ENCODE measurements at regions not wholly inside any gene's neighbourhood (a gene's known extent, or its start where the extent isn't known, plus 50 kb on each side); places are given as distances from the start of the nearest gene placed in this dataset.

DNA sequence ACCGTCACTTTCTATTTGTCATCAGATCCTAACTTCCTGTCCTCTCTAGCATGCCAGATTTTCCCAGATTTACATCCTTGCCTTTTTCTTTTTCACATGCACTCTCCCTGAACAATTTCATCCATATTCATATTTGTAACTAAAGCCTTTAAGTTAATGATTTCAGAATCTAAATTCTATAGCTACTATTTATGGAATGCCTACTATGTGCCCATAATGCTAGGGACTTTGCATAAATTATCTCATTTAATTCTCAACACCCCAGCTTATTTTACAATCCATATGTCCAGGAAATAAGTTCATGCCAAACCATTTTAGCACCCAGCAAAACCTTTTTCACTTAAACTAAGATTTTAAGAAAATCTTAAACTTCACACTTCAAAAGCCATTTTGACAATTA lies 531.9 kb downstream of the NUP35 start:
- TF ChIP-seq, protein P1, sequence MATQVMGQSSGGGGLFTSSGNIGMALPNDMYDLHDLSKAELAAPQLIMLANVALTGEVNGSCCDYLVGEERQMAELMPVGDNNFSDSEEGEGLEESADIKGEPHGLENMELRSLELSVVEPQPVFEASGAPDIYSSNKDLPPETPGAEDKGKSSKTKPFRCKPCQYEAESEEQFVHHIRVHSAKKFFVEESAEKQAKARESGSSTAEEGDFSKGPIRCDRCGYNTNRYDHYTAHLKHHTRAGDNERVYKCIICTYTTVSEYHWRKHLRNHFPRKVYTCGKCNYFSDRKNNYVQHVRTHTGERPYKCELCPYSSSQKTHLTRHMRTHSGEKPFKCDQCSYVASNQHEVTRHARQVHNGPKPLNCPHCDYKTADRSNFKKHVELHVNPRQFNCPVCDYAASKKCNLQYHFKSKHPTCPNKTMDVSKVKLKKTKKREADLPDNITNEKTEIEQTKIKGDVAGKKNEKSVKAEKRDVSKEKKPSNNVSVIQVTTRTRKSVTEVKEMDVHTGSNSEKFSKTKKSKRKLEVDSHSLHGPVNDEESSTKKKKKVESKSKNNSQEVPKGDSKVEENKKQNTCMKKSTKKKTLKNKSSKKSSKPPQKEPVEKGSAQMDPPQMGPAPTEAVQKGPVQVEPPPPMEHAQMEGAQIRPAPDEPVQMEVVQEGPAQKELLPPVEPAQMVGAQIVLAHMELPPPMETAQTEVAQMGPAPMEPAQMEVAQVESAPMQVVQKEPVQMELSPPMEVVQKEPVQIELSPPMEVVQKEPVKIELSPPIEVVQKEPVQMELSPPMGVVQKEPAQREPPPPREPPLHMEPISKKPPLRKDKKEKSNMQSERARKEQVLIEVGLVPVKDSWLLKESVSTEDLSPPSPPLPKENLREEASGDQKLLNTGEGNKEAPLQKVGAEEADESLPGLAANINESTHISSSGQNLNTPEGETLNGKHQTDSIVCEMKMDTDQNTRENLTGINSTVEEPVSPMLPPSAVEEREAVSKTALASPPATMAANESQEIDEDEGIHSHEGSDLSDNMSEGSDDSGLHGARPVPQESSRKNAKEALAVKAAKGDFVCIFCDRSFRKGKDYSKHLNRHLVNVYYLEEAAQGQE (IDR thresholded peaks at IDR 0.05; ENCODE audit: low read depth), result no peak
- TF ChIP-seq, protein P2, sequence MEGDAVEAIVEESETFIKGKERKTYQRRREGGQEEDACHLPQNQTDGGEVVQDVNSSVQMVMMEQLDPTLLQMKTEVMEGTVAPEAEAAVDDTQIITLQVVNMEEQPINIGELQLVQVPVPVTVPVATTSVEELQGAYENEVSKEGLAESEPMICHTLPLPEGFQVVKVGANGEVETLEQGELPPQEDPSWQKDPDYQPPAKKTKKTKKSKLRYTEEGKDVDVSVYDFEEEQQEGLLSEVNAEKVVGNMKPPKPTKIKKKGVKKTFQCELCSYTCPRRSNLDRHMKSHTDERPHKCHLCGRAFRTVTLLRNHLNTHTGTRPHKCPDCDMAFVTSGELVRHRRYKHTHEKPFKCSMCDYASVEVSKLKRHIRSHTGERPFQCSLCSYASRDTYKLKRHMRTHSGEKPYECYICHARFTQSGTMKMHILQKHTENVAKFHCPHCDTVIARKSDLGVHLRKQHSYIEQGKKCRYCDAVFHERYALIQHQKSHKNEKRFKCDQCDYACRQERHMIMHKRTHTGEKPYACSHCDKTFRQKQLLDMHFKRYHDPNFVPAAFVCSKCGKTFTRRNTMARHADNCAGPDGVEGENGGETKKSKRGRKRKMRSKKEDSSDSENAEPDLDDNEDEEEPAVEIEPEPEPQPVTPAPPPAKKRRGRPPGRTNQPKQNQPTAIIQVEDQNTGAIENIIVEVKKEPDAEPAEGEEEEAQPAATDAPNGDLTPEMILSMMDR (IDR thresholded peaks at IDR 0.05 in 2 of 3, conservative IDR thresholded peaks at IDR 0.05 in 1 of 3; ENCODE audit: borderline replicate concordance in 1 of 3, insufficient read depth in 1 of 3, low read depth in 2 of 3, low read length in 2 of 3), result no peak
- TF ChIP-seq YY1 (IDR thresholded peaks at IDR 0.05; ENCODE audit: extremely low read depth, insufficient replicate concordance, low read depth, low read length), result no peak
- TF ChIP-seq POLR2AphosphoS5 (IDR thresholded peaks at IDR 0.05; ENCODE audit: low read depth, low read length), result no peak
- TF ChIP-seq EZH2phosphoT487 (IDR thresholded peaks at IDR 0.05; ENCODE audit: borderline replicate concordance), result no peak
- no peak for TF ChIP-seq EZH2 (IDR thresholded peaks at IDR 0.05)
- TF ChIP-seq, protein P3, sequence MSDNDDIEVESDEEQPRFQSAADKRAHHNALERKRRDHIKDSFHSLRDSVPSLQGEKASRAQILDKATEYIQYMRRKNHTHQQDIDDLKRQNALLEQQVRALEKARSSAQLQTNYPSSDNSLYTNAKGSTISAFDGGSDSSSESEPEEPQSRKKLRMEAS (IDR thresholded peaks at IDR 0.05), result no peak
- TF ChIP-seq ELF1 (IDR thresholded peaks at IDR 0.05; ENCODE audit: borderline replicate concordance, low read depth), result no peak
- no peak for TF ChIP-seq POLR2A (IDR thresholded peaks at IDR 0.05; ENCODE audit: borderline replicate concordance, extremely low read depth, insufficient read depth, insufficient read length)
- TF ChIP-seq SP1 (IDR thresholded peaks at IDR 0.05; ENCODE audit: low read depth), result no peak
